ENCODE measurements at regions not wholly inside any gene's neighbourhood (a gene's known extent, or its start where the extent isn't known, plus 50 kb on each side); places are given as distances from the start of the nearest gene placed in this dataset.

DNA sequence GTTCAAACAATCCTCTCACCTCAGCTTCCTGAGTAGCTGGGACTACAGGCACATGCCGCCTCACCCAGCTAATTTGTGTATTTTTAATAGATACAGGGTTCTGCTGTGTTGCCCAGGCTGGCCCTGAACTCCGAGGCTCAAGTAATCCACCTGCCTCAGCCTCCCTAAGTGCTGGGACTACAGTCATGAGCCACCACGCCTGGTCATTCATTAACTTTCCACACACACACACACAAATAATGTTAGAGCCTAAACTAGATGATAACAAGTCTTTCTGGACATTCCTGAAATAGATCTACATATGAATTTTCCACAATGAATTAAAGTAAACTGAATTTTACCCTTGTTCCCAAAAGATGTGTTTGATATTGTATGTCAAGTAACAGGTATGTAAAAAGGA, 776.0 kb downstream of the GALC start:
- no peak for DNase-seq

GRCh38 chr14:87214558-87214957, 778.4 kb downstream of the GALC start:
- no peak for DNase-seq

DNA sequence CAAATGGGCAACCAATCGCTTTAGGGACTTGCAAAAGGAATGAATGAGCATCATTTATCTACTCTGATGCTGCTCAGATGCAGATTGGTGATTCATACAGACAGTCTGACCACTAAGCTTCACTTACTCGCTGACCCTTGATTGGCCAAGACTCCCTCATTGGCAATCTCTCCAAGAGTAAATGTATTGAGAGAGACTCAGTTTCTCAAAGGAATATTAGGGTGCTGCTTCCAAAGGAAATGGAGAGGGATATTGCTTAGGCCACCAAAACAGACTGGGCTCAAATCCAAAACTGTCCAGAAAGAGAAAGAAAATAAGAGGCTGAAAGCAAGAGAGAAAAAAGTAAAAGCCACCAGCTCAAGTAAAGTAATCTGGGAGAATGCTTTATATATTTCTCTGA, 785.2 kb downstream of the GALC start:
- no peak for DNase-seq

GRCh38 chr14:87205811-87206210, 787.2 kb downstream of the GALC start:
- no peak for DNase-seq

GRCh38 chr14:87203346-87203745, 789.6 kb downstream of the GALC start:
- no peak for DNase-seq

GRCh38 chr14:87199381-87199780, 793.6 kb downstream of the GALC start:
- peak; percentile 6 for DNase-seq

GRCh38 chr14:87196436-87196835, 796.5 kb downstream of the GALC start:
- no peak for DNase-seq

DNA sequence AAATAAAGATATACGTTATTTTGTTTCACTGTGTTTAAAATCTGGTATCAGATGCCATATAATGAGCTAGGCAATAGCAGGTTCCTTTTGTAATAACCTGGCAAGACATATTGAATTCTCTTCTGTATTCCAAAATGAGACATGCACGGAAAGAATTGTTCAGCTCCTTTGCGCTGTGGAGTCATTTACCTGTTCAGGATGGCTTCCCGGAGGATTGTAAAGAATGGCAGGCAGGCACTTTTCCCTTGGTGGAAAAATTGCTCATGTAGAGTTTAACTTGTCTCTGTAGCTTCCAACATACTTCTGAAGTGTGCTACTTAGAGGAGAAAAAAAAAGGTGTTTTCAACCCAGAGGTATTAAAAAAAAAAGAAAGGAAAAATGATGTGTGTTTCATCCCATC, 805.2 kb downstream of the GALC start:
- no peak for DNase-seq

- no peak for DNase-seq
These were observed 806.2 kb downstream of the GALC start for GRCh38 chr14:87186737-87187136.

GRCh38 chr14:87185961-87186560, 806.9 kb downstream of the GALC start:
- DNase-seq: no peak

DNA sequence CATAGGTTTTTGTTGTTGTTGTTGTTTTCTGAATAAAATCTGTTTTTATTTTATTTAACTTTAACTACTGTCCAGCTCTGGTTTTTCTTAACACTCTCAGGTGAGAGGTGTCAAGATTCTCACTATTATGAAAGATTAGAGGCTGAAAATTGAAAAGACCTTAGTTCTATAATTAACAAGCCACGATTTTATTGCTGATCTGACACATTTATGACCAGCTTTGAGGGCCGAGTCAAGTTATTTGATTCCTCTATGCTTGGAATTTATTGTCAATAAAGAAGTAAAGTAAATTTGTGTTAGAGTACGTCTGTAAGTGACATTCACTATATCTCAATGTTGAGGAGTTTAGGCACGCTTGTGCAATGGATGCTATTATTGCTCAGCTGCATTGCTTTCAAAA, 808.8 kb downstream of the GALC start:
- DNase-seq: no peak

GRCh38 chr14:87181288-87181687, 811.7 kb downstream of the GALC start:
- DNase-seq: no peak

DNA sequence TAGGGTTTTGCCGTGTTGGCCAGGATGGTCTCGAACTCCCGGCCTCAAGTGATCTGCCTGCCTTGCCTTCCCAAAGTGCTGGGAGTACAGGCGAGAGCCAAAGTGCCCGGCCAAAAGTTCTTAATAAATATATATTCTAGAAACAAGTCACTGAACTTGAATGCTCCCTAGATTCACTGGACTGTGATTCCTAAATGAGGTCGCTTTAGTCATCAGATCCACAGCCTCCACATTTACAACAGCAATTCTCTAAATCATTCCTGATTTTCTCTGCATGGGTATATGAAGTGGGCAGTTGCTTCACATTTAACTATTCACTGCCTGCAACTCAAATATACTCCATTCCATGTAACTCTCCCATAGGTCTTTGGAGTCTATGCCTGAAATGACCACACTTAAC, 813.0 kb downstream of the GALC start:
- DNase-seq: no peak

DNA sequence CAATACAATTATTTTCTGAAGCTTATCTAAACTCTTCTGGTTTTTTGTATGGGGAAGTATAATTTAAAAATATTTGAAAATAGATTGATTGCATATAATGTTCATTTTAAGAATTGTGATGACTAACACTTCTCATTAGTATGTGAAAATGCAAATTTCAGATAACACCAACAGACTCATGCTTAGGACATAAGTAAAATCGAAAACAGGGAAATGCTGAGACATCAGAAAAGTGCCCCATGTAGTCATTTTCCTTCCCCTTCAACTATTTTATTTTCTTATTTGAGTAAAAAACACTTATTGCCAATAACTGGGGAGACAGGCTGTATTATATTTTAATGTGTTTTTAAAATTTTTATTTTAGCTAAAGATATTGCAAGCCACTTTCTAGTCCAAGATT, 814.7 kb downstream of the GALC start:
- no peak for DNase-seq

DNA sequence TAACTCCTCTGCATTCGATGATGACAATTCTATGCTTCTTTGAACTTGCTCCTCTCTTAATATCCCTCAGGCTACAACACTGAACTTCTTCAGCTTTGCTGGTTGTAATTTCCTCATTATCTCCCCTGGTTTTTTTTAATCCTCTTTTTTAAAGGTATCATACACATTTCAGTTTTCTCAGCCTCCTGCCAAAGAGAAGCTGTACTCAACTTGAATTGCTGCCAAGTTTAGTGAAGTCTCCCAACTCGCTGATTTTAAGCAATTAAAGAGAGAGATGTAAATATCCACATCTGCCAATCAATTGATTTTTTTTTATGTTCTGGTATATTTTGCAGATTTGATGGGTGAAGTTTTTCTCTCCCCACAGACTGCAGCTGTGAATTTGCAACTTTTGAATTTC, 817.8 kb downstream of the GALC start:
- no peak for DNase-seq

DNA sequence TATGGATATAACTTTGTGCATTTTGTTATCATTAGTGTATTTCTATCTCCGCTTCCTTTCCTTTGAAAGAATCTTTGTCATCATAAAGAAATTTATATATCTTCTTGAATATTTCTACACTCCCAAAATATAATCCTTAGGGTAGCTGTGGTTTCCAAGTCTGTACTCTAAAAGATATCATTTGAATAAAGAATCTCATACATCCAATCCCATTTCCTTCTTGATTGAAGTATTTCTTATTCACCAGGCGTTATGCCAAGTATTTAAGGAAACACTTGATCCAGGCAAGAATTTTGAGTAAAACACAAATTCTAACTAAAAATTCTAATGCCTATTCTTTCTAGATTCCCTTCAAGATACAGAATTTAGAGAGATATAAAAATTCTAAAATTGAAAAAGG, 821.8 kb downstream of the GALC start:
- DNase-seq: no peak

DNA sequence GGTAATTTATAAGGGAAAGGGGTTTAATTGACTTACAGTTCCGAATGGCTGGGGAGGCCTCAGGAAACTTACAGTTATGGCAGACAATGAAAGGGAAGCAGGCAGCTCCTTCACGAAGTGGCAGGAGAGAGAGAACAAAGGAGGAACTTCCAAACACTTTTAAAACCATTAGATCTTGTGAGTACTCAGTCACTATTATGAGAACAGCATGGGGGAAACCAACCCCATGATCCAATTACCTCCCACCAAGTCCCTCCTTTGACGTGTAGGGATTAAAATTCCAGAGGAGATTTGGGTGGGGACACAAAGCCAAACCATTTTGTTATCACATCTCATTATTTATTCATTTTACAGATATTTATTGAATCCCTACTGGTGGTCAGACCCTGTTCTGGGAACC, 822.8 kb downstream of the GALC start:
- DNase-seq: no peak

GRCh38 chr14:87169362-87169761, 823.6 kb downstream of the GALC start:
- no peak for DNase-seq

GRCh38 chr14:87161502-87161901, 831.5 kb downstream of the GALC start:
- DNase-seq: no peak

DNA sequence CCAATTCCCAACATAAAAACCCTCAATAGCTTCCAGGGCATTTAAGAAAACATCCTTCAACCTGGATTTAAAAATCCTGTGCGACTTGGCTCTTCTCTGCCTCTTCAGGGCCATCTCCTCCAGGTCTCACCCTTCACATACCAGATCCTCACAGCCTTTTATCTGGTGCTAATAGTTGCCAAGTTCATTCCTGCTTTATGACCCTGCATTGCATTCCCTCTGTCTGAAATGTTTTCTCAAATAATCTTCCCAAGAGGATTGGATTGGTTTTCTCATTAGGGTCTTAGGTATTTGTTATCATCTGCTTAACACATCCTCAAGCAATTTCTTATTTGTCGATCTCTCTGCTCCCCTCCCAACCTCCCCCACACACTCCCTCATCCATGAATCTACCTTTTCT, 832.0 kb downstream of the GALC start:
- no peak for DNase-seq

GRCh38 chr14:87158283-87158682, 834.7 kb downstream of the GALC start:
- no peak for DNase-seq

- DNase-seq: no peak
These were observed 836.1 kb downstream of the GALC start for GRCh38 chr14:87156878-87157277.

DNA sequence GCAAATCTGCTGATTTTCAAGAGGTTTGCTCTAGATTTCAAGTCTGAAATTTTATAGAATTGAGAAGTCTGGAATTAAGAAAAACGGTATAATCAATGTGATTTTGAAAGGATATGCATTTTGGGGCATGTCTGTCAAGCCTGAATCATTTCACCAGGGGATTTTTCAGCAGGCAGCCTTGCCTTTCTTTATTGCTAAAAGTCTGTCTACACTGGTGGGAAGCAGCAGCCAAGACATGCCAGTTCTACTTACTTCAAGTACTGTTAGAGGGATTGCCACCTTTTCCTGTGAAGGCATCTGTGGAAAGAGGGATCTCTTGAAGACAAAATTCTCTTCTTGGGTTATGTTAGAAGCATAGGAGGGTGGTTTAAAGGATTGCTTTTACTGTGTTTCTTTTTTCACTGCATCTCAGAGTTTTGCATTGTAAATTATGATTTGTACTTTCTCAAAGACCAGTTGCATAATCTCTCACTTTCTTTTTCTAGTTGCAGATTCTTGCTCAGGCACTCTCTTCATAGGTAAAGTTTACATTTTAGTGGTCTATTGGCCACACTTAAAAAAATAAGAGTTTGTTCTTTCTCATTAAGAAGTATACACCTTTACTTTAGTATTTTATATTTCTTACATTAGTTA, 837.0 kb downstream of the GALC start:
- no peak for DNase-seq

GRCh38 chr14:87153901-87154300, 839.1 kb downstream of the GALC start:
- no peak for DNase-seq

- no peak for DNase-seq
These were observed 839.6 kb downstream of the GALC start for GRCh38 chr14:87153391-87153790.

All from DMS79 (cell line).